MM.1S (cell line): ENCODE measurements at regions not wholly inside any gene's neighbourhood (a gene's known extent, or its start where the extent isn't known, plus 50 kb on each side); places are given as distances from the start of the nearest gene placed in this dataset.

Source experiments
- DNase-seq: peaks from one replicate; pipeline ENCODE4 v3.0.0-alpha.2; 2015
- H2AFZ ChIP-seq: fragments of 300-600 bp; sonication (generic); 2 replicates; pipeline ENCODE4 v1.6.0; 2016; ENCODE audit warnings: antibody characterized with exemption, low read length
- H3F3A ChIP-seq: fragments of 300-600 bp; sonication (generic); 2 replicates; pipeline ENCODE4 v1.6.1; 2016; ENCODE audit warnings: mild to moderate bottlenecking, antibody characterized with exemption, low read length, moderate library complexity, mixed read lengths; ENCODE audit not compliant: insufficient read depth
- H3K27ac ChIP-seq: fragments of 300-600 bp; sonication (generic); 2 replicates; pipeline ENCODE4 v1.5.1; 2016; ENCODE audit warnings: mild to moderate bottlenecking, low read length
- H3K27me3 ChIP-seq: fragments of 300-600 bp; sonication (generic); replicated peaks from 2 replicates; pipeline ENCODE4 v1.6.0; 2016; ENCODE audit warnings: low read length; ENCODE audit not compliant: insufficient read depth
- H3K36me3 ChIP-seq: fragments of 300-600 bp; sonication (generic); replicated peaks from 2 replicates; pipeline ENCODE4 v1.6.1; 2016; ENCODE audit warnings: mild to moderate bottlenecking, low read length, mixed read lengths; ENCODE audit not compliant: insufficient read depth
- H3K4me1 ChIP-seq: fragments of 300-600 bp; sonication (generic); 2 replicates; pipeline ENCODE4 v1.6.1; 2016; ENCODE audit warnings: low read length, mixed read lengths
- H3K4me2 ChIP-seq: fragments of 300-600 bp; sonication (generic); 2 replicates; pipeline ENCODE4 v1.6.0; 2016; ENCODE audit warnings: low read depth, low read length
- H3K4me3 ChIP-seq: fragments of 300-600 bp; sonication (generic); 2 replicates; pipeline ENCODE4 v1.5.1; 2016; ENCODE audit warnings: low read length, mixed read lengths
- H3K79me2 ChIP-seq: fragments of 300-600 bp; sonication (generic); 2 replicates; pipeline ENCODE4 v1.6.1; 2016; ENCODE audit warnings: mixed run types, low read length, mixed read lengths
- H3K9ac ChIP-seq: fragments of 300-600 bp; sonication (generic); 2 replicates; pipeline ENCODE4 v1.6.1; 2016; ENCODE audit warnings: low read length, mixed read lengths
- H3K9me2 ChIP-seq: fragments of 300-600 bp; sonication (generic); replicated peaks from 2 replicates; pipeline ENCODE4 v1.6.1; 2016; ENCODE audit warnings: mild to moderate bottlenecking, low read length, mixed read lengths; ENCODE audit not compliant: insufficient read depth
- H3K9me3 ChIP-seq: fragments of 300-600 bp; sonication (generic); replicated peaks from 2 replicates; pipeline ENCODE4 v1.6.1; 2016; ENCODE audit warnings: mild to moderate bottlenecking, low read length, mixed read lengths; ENCODE audit not compliant: insufficient read depth
- H4K20me1 ChIP-seq: fragments of 300-600 bp; sonication (generic); 2 replicates; pipeline ENCODE4 v1.6.1; 2016; ENCODE audit warnings: mild to moderate bottlenecking, low read length, moderate library complexity, mixed read lengths; ENCODE audit not compliant: insufficient read depth
- CTCF ChIP-seq: fragments of 300-600 bp; sonication (generic); IDR thresholded peaks from 2 replicates; pipeline ENCODE4 v1.5.1; 2016; ENCODE audit warnings: antibody characterized with exemption, low read length, mixed read lengths
- EZH2 ChIP-seq: fragments of 300-600 bp; sonication (generic); optimal IDR thresholded peaks from 2 replicates; pipeline ENCODE3; 2017; ENCODE audit warnings: low read depth, mild to moderate bottlenecking, antibody characterized with exemption, low read length, mixed read lengths
- EZH2phosphoT487 ChIP-seq: fragments of 300-600 bp; sonication (generic); IDR thresholded peaks from 2 replicates; pipeline ENCODE4 v1.6.1; 2018; ENCODE audit warnings: antibody characterized with exemption, low read length

GRCh38 chrX:11941571-11941970 is 183.5 kb downstream of the MSL3 start:
- no peaks in the 10 kb centered on the region for H3K9me3 ChIP-seq
- no peaks in the 10 kb centered on the region for H3F3A ChIP-seq
- H3K79me2 ChIP-seq, result no peaks in the 10 kb centered on the region
- no peak overlapping the region for H3K4me3 ChIP-seq
- no peaks in the 10 kb centered on the region for H4K20me1 ChIP-seq
- DNase-seq, result no peak
- H3K9ac ChIP-seq, result no peak overlapping the region
- H2AFZ ChIP-seq, result no peak overlapping the region
- no peaks in the 10 kb centered on the region for H3K9me2 ChIP-seq
- no peaks in the 10 kb centered on the region for H3K36me3 ChIP-seq
- H3K4me2 ChIP-seq, result no peak overlapping the region
- no peaks in the 10 kb centered on the region for H3K27me3 ChIP-seq
- H3K27ac ChIP-seq, result no peak overlapping the region
- no peaks in the 10 kb centered on the region for H3K4me1 ChIP-seq
- no peak for TF ChIP-seq EZH2phosphoT487
- TF ChIP-seq CTCF, result no peak
- TF ChIP-seq EZH2, result no peak

GRCh38 chrX:11944501-11944900 is 186.5 kb downstream of the MSL3 start:
- Histone ChIP-seq H2AFZ (no peak overlapping the region), H3K36me3 (no peaks in the 10 kb centered on the region), H3K4me1 (0 out of 2 replicates have a peak, but pooled peaks cover 4% of the 10 kb centered on the region), H3K79me2 (no peaks in the 10 kb centered on the region), H3K4me3 (no peak overlapping the region), H3K9me2 (no peaks in the 10 kb centered on the region), H3F3A (no peaks in the 10 kb centered on the region), H3K27me3 (no peaks in the 10 kb centered on the region), H3K9ac (no peak overlapping the region), H3K9me3 (no peaks in the 10 kb centered on the region), H4K20me1 (no peaks in the 10 kb centered on the region), H3K4me2 (no peak overlapping the region), H3K27ac (no peak overlapping the region)
- DNase-seq, result no peak
- TF ChIP-seq CTCF (0 out of 2 replicates have a peak, but pooled peaks have one; percentile 16), EZH2phosphoT487 (no peak), EZH2 (no peak)

GRCh38 chrX:11949291-11949690 is 189.0 kb upstream of the FRMPD4 start:
- 0 out of 2 replicates have a peak, but pooled peaks cover 4% of the 10 kb centered on the region for H3K4me1 ChIP-seq
- no peak overlapping the region for H3K27ac ChIP-seq
- H3K9me3 ChIP-seq, result no peaks in the 10 kb centered on the region
- no peaks in the 10 kb centered on the region for H3F3A ChIP-seq
- no peaks in the 10 kb centered on the region for H3K27me3 ChIP-seq
- no peaks in the 10 kb centered on the region for H4K20me1 ChIP-seq
- no peaks in the 10 kb centered on the region for H3K9me2 ChIP-seq
- H2AFZ ChIP-seq, result no peak overlapping the region
- H3K36me3 ChIP-seq, result no peaks in the 10 kb centered on the region
- no peak overlapping the region for H3K4me3 ChIP-seq
- no peak for TF ChIP-seq EZH2phosphoT487
- TF ChIP-seq CTCF, result no peak
- no peak for TF ChIP-seq EZH2
- no peak for DNase-seq
- H3K79me2 ChIP-seq, result no peaks in the 10 kb centered on the region
- no peak overlapping the region for H3K9ac ChIP-seq
- no peak overlapping the region for H3K4me2 ChIP-seq
